BJ (cell line): ENCODE measurements at regions not wholly inside any gene's neighbourhood (a gene's known extent, or its start where the extent isn't known, plus 50 kb on each side); places are given as distances from the start of the nearest gene placed in this dataset.

Source experiments
- CTCF ChIA-PET: fragments of 350-600 bp; formaldehyde crosslinking; extraction: SDS; loops from one replicate; lab custom pipeline; 2021; ENCODE audit warnings: antibody characterized with exemption, inconsistent platforms; lab: Yijun Ruan, JAX
- POLR2A ChIA-PET: fragments of 300-600 bp; sonication (Branson Sonifier 250); formaldehyde crosslinking; extraction: SDS; loops from one replicate; lab custom pipeline; 2021; ENCODE audit warnings: antibody characterized with exemption; lab: Charles Lee
- DNase-seq: peaks from one replicate; pipeline ENCODE4 v3.0.0-alpha.2; 2011; ENCODE audit warnings: low read depth
- H3K27me3 ChIP-seq: 2 replicates; pipeline ENCODE4 v1.6.0; 2011; ENCODE audit warnings: low read length; ENCODE audit not compliant: control insufficient read depth, insufficient read depth
- H3K36me3 ChIP-seq: 2 replicates; pipeline ENCODE4 v1.5.1; 2011; ENCODE audit warnings: low read length; ENCODE audit not compliant: control insufficient read depth, insufficient read depth
- H3K4me3 ChIP-seq: 2 replicates; pipeline ENCODE4 v1.5.1; 2011; ENCODE audit warnings: low read depth, mild to moderate bottlenecking, control low read depth, low read length
- CTCF ChIP-seq: IDR thresholded peaks from 2 replicates; pipeline ENCODE4 v1.5.1; 2011; ENCODE audit warnings: low read depth, mild to moderate bottlenecking, control low read depth, inconsistent platforms, low read length, moderate library complexity; ENCODE audit not compliant: insufficient read depth

- ChIA-PET POLR2A (no interaction called here), CTCF (no interaction called here)
- no peak for TF ChIP-seq CTCF
- H3K36me3 ChIP-seq, result no peaks in the 10 kb centered on the region
- DNase-seq, result no peak
- H3K27me3 ChIP-seq, result no peaks in the 10 kb centered on the region
- no peak overlapping the region for H3K4me3 ChIP-seq
These were observed 763.6 kb upstream of the SLITRK6 start for GRCh38 chr13:86562866-86563265.

- no peaks in the 10 kb centered on the region for H3K36me3 ChIP-seq
- ChIA-PET CTCF (no interaction called here), POLR2A (no interaction called here)
- no peak overlapping the region for H3K4me3 ChIP-seq
- DNase-seq, result no peak
- no peak for TF ChIP-seq CTCF
- H3K27me3 ChIP-seq, result no peaks in the 10 kb centered on the region
These were observed 764.1 kb upstream of the SLITRK6 start for GRCh38 chr13:86563308-86563707.

GRCh38 chr13:86567119-86567518, 767.9 kb upstream of the SLITRK6 start:
- ChIA-PET POLR2A (no interaction called here), CTCF (interaction anchor here (0.7 kb wide), 1 partner anchor 938 kb away, joined by 3 read pairs; no protein-coding TSS in a partner anchor)
- no peaks in the 10 kb centered on the region for H3K36me3 ChIP-seq
- no peak for DNase-seq
- TF ChIP-seq CTCF, result no peak
- no peaks in the 10 kb centered on the region for H3K27me3 ChIP-seq
- H3K4me3 ChIP-seq, result no peak overlapping the region

GRCh38 chr13:86569119-86569518, 769.9 kb upstream of the SLITRK6 start:
- Histone ChIP-seq H3K27me3 (no peaks in the 10 kb centered on the region), H3K4me3 (no peak overlapping the region), H3K36me3 (no peaks in the 10 kb centered on the region)
- no peak for TF ChIP-seq CTCF
- ChIA-PET CTCF (no interaction called here), POLR2A (no interaction called here)
- DNase-seq, result no peak

- POLR2A ChIA-PET, result no interaction called here
- CTCF ChIA-PET, result no interaction called here
- no peak for DNase-seq
- Histone ChIP-seq H3K36me3 (no peaks in the 10 kb centered on the region), H3K27me3 (no peaks in the 10 kb centered on the region), H3K4me3 (no peak overlapping the region)
- TF ChIP-seq CTCF, result no peak
These were observed 770.8 kb upstream of the SLITRK6 start for GRCh38 chr13:86569974-86570373.
